ENCODE measurements at regions not wholly inside any gene's neighbourhood (a gene's known extent, or its start where the extent isn't known, plus 50 kb on each side); places are given as distances from the start of the nearest gene placed in this dataset.
"Not testable (repeated sequence)": the region's sequence is repeated elsewhere in the genome, so short reads cannot be mapped to it uniquely, and the experiment has no call there.

- H3K27me3 ChIP-seq (ENCODE audit: insufficient read depth, low read length, poor library complexity), result no peaks in the 10 kb centered on the region
- no peak overlapping the region for H2AFZ ChIP-seq (ENCODE audit: low read depth, low read length)
Measured at GRCh38 chr3:68664276-68664675, 268.1 kb downstream of the TAFA4 start.

GRCh38 chr3:68662176-68662575, 270.2 kb downstream of the TAFA4 start:
- no peak for TF ChIP-seq EZH2 (IDR thresholded peaks at IDR 0.05; ENCODE audit: borderline replicate concordance, low read depth, low read length, severe bottlenecking)
- TF ChIP-seq CTCF (IDR thresholded peaks at IDR 0.05; ENCODE audit: borderline replicate concordance, extremely low read depth, low read length, poor library complexity, severe bottlenecking), result no peak
- Histone ChIP-seq H3K9me3 (ENCODE audit: insufficient read depth, low read length, severe bottlenecking) (no peaks in the 10 kb centered on the region), H3K27me3 (ENCODE audit: insufficient read depth, low read length, poor library complexity) (no peaks in the 10 kb centered on the region), H3K4me1 (ENCODE audit: insufficient read depth, low read length) (no peaks in the 10 kb centered on the region), H3K36me3 (ENCODE audit: insufficient read depth, low read length) (no peaks in the 10 kb centered on the region), H3K27ac (ENCODE audit: low read length) (no peak overlapping the region), H2AFZ (ENCODE audit: low read depth, low read length) (no peak overlapping the region), H4K20me1 (ENCODE audit: insufficient read depth, low read length) (no peaks in the 10 kb centered on the region), H3K79me2 (ENCODE audit: insufficient read depth, low read length) (no peaks in the 10 kb centered on the region), H3K9ac (ENCODE audit: low read depth, low read length) (no peak overlapping the region), H3K4me2 (ENCODE audit: insufficient read depth, low read length) (no peak overlapping the region), H3K4me3 (ENCODE audit: low read depth in 1 of 2, low read length in 2 of 2) (no peak overlapping the region)
- DNase-seq (no peak), ATAC-seq (ENCODE audit: insufficient read depth, low read depth) (no peak)

More at GRCh38 chr3:68664276-68664675, 268.1 kb downstream of the TAFA4 start:
- Histone ChIP-seq H3K36me3 (ENCODE audit: insufficient read depth, low read length) (no peaks in the 10 kb centered on the region), H3K27ac (ENCODE audit: low read length) (no peak overlapping the region), H4K20me1 (ENCODE audit: insufficient read depth, low read length) (no peaks in the 10 kb centered on the region), H3K9ac (ENCODE audit: low read depth, low read length) (no peak overlapping the region), H3K4me3 (ENCODE audit: low read depth in 1 of 2, low read length in 2 of 2) (no peak overlapping the region), H3K79me2 (ENCODE audit: insufficient read depth, low read length) (no peaks in the 10 kb centered on the region), H3K4me2 (ENCODE audit: insufficient read depth, low read length) (no peak overlapping the region), H3K9me3 (ENCODE audit: insufficient read depth, low read length, severe bottlenecking) (no peaks in the 10 kb centered on the region), H3K4me1 (ENCODE audit: insufficient read depth, low read length) (no peaks in the 10 kb centered on the region)
- ATAC-seq (ENCODE audit: insufficient read depth, low read depth), result no peak
- TF ChIP-seq CTCF (IDR thresholded peaks at IDR 0.05; ENCODE audit: borderline replicate concordance, extremely low read depth, low read length, poor library complexity, severe bottlenecking), result no peak
- no peak for TF ChIP-seq EZH2 (IDR thresholded peaks at IDR 0.05; ENCODE audit: borderline replicate concordance, low read depth, low read length, severe bottlenecking)
- no peak for DNase-seq

GRCh38 chr3:68650657-68651056, 281.7 kb downstream of the TAFA4 start:
- not testable (repeated sequence) for H3K9me3 ChIP-seq (ENCODE audit: insufficient read depth, low read length, severe bottlenecking); H3K79me2 ChIP-seq (ENCODE audit: insufficient read depth, low read length); DNase-seq; H3K27ac ChIP-seq (ENCODE audit: low read length); H3K4me1 ChIP-seq (ENCODE audit: insufficient read depth, low read length); H4K20me1 ChIP-seq (ENCODE audit: insufficient read depth, low read length); H2AFZ ChIP-seq (ENCODE audit: low read depth, low read length); H3K27me3 ChIP-seq (ENCODE audit: insufficient read depth, low read length, poor library complexity); H3K4me2 ChIP-seq (ENCODE audit: insufficient read depth, low read length); ATAC-seq (ENCODE audit: insufficient read depth, low read depth); H3K9ac ChIP-seq (ENCODE audit: low read depth, low read length); H3K4me3 ChIP-seq (ENCODE audit: low read depth in 1 of 2, low read length in 2 of 2); H3K36me3 ChIP-seq (ENCODE audit: insufficient read depth, low read length)

GRCh38 chr3:68648494-68648893, 283.9 kb downstream of the TAFA4 start:
- no peak overlapping the region for H3K27ac ChIP-seq (ENCODE audit: low read length)
- no peaks in the 10 kb centered on the region for H3K79me2 ChIP-seq (ENCODE audit: insufficient read depth, low read length)

More at GRCh38 chr3:68648494-68648893, 283.9 kb downstream of the TAFA4 start:
- Histone ChIP-seq H3K9ac (ENCODE audit: low read depth, low read length) (no peak overlapping the region), H3K4me1 (ENCODE audit: insufficient read depth, low read length) (no peaks in the 10 kb centered on the region), H3K36me3 (ENCODE audit: insufficient read depth, low read length) (no peaks in the 10 kb centered on the region), H4K20me1 (ENCODE audit: insufficient read depth, low read length) (no peaks in the 10 kb centered on the region), H3K4me2 (ENCODE audit: insufficient read depth, low read length) (no peak overlapping the region), H3K4me3 (ENCODE audit: low read depth in 1 of 2, low read length in 2 of 2) (no peak overlapping the region), H2AFZ (ENCODE audit: low read depth, low read length) (no peak overlapping the region), H3K27me3 (ENCODE audit: insufficient read depth, low read length, poor library complexity) (no peaks in the 10 kb centered on the region), H3K9me3 (ENCODE audit: insufficient read depth, low read length, severe bottlenecking) (no peaks in the 10 kb centered on the region)
- DNase-seq (no peak), ATAC-seq (ENCODE audit: insufficient read depth, low read depth) (no peak)
- TF ChIP-seq EZH2 (IDR thresholded peaks at IDR 0.05; ENCODE audit: borderline replicate concordance, low read depth, low read length, severe bottlenecking), result no peak
- TF ChIP-seq CTCF (IDR thresholded peaks at IDR 0.05; ENCODE audit: borderline replicate concordance, extremely low read depth, low read length, poor library complexity, severe bottlenecking), result no peak

Data from DND-41 (cell line).